Fibroblast of the aortic adventitia (primary cell): ENCODE measurements at regions not wholly inside any gene's neighbourhood (a gene's known extent, or its start where the extent isn't known, plus 50 kb on each side); places are given as distances from the start of the nearest gene placed in this dataset.

Experiments
- DNase-seq: peaks from one replicate; pipeline ENCODE4 v3.0.0-alpha.2; 2010; ENCODE audit warnings: low read depth
- H3K4me3 ChIP-seq: 2 replicates; pipeline ENCODE4 v1.5.1; 2011; ENCODE audit warnings: low read depth, mild to moderate bottlenecking, control low read depth, low read length, moderate library complexity
- CTCF ChIP-seq: IDR thresholded peaks from 2 replicates; pipeline ENCODE4 v1.5.1; 2011; ENCODE audit warnings: mild to moderate bottlenecking, low read length, control low read depth, inconsistent platforms; ENCODE audit not compliant: insufficient read depth

GRCh38 chr4:174066611-174067205 is 216.8 kb downstream of the FBXO8 start:
- no peak for TF ChIP-seq CTCF
- H3K4me3 ChIP-seq: no peak overlapping the region
- DNase-seq: peak; percentile 58

DNA sequence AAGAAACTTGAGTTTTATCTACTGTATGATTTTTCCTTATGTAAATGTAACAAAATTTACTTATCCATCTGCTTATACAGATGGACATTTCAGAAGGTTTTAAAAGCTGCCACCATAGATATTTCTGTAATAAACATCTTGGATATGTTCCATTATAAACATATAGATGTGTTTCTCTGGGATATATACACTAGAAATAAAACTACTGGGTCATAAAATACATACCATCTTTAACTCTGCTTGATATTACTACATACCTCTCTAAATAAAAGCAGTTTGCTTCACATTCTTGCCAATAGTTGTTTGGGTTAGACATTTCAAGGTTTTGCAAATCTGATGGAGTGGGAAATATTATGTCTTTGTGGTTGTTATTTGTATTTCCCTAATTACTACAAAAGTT is 220.6 kb downstream of the FBXO8 start:
- TF ChIP-seq CTCF: no peak
- H3K4me3 ChIP-seq: no peak overlapping the region
- DNase-seq: no peak

DNA sequence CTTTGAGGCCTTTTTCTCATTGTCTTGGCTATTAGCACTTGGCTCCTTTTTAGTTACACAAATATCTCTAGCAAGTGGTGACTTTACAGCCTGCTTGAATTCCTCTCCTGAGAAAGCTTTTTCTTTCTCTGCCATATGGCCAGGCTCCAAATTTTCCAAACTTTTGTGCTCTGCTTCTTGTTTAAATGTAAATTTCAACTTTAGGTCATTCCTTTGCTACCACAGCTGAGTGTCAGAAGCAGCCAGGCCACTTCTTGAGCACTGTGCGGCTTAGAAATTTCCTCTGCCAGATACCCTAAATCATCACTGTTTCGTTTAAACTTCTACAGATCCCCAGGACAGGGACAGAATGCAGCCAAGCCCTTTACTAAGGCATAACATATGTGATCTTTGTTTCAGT is 222.4 kb downstream of the FBXO8 start:
- TF ChIP-seq CTCF: no peak
- H3K4me3 ChIP-seq: no peak overlapping the region
- peak; percentile 60 for DNase-seq

- H3K4me3 ChIP-seq: no peak overlapping the region
- no peak for TF ChIP-seq CTCF
- DNase-seq: peak; percentile 47
Measured at GRCh38 chr4:174058846-174059245, 224.6 kb downstream of the FBXO8 start.

DNA sequence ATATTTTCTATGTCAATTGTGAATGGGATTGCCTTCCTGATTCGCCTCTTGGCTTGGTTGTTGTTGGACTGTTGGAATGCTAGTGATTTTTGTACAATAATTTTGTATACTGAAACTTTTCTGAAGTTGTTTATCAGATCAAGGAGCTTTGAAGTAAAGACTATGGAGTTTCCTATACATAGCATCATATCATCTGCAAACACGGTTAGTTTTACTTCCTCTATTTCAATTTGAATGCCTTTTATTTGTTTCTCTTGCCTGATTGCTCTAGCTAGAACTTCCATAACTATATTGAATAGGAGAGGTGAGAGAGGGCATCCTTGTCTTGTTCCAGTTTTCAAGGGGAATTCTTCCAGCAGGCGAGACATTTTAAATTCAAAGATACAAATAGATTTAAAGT is 226.5 kb downstream of the FBXO8 start:
- no peak for TF ChIP-seq CTCF
- H3K4me3 ChIP-seq: no peak overlapping the region
- DNase-seq: no peak

- H3K4me3 ChIP-seq: no peak overlapping the region
- TF ChIP-seq CTCF: no peak
- no peak for DNase-seq
Measured at GRCh38 chr4:174055344-174055743, 228.1 kb downstream of the FBXO8 start.

GRCh38 chr4:174053895-174054294 is 229.6 kb downstream of the FBXO8 start:
- no peak overlapping the region for H3K4me3 ChIP-seq
- DNase-seq: no peak
- no peak for TF ChIP-seq CTCF
